Stimulated activated naive B cell treated with anti-CD40 and anti-IgM and Interleukin-4, amounts not matched to agents 10 μg/mL and 1 μg/mL and 100 μg/mL, for 72 hours (primary cell): ENCODE measurements at regions not wholly inside any gene's neighbourhood (a gene's known extent, or its start where the extent isn't known, plus 50 kb on each side); places are given as distances from the start of the nearest gene placed in this dataset.

Source experiments
- ATAC-seq, 2 donors: fragments of 150-1000 bp; cut with Tn5 transposase; replicated peaks; 2 replicates each; pipeline ENCODE4 v1.10.0; 2021; ENCODE audit warnings: moderate library complexity in 1 of 2
- DNase-seq: peaks from one replicate; pipeline ENCODE4 v3.0.0; 2021
- H3K27ac Mint-ChIP-seq: one replicate; pipeline ENCODE4 v1.8.0; 2022; ENCODE audit warnings: mild to moderate bottlenecking, mixed read lengths
- H3K27me3 Mint-ChIP-seq, 2 donors: one replicate each; pipeline ENCODE4 v1.8.0; 2022; ENCODE audit warnings: mixed read lengths in 2 of 2
- H3K36me3 Mint-ChIP-seq, 2 donors: one replicate each; pipeline ENCODE4 v1.8.0; 2022; ENCODE audit warnings: mixed read lengths in 2 of 2, mild to moderate bottlenecking in 1 of 2
- H3K4me1 Mint-ChIP-seq, 2 donors: one replicate each; pipeline ENCODE4 v1.8.0; 2022; ENCODE audit warnings: mixed read lengths in 2 of 2, mild to moderate bottlenecking in 1 of 2
- H3K4me3 Mint-ChIP-seq, 2 donors: one replicate each; pipeline ENCODE4 v1.8.0; 2022; ENCODE audit warnings: mild to moderate bottlenecking in 2 of 2, mixed read lengths in 2 of 2, moderate library complexity in 1 of 2
- H3K9me3 Mint-ChIP-seq, 2 donors: one replicate each; pipeline ENCODE4 v1.8.0; 2022; ENCODE audit warnings: mixed read lengths in 2 of 2, mild to moderate bottlenecking in 1 of 2

- Mint-ChIP-seq H3K27me3 (no peaks in the 10 kb centered on the region), H3K4me3 (no peak overlapping the region), H3K27ac (no peak overlapping the region), H3K9me3 (no peaks in the 10 kb centered on the region), H3K4me1 (peaks cover 0 to 6% of the 10 kb centered on the region in 2 donors), H3K36me3 (no peaks in the 10 kb centered on the region)
- DNase-seq (no peak), ATAC-seq (no peak)
Measured at GRCh38 chr4:115293093-115293462, 179.7 kb upstream of the NDST4 start.

DNA sequence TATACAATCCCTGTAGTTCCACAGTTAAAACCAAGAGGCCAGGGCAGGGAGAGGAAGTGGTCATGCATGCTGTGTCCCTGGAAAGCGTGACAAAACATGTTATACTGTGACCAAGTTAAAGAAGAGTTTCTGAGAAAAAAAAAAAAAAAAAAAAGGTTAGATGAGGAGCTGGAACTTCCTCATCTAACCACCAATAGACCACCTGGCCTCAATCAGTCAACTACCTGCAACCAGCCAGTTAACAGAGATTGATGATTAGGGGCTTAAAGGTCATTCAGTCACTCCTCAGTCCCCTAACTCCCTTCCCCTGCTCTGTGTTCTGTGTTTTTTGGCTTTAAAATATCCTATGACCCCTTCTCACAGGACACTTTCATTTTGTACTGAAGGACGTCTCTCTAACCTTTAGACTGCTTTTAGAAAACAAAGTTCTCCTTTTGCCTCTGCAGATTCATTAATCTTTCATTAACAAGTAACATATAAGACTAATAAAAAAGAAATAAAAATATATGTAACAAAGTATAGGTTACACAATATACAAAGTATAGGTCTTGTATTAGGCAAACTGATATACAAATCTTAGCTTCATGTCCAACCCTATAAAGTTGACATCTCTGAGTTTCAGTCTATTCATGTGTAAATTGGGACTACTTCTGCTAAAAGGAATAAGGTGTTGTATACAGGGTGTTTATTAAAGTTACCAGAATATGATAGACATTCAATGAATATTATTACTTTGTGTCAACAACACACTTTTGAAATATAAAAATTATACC, 179.1 kb upstream of the NDST4 start:
- Mint-ChIP-seq H3K27ac (no peak overlapping the region), H3K36me3 (no peaks in the 10 kb centered on the region), H3K9me3 (no peaks in the 10 kb centered on the region), H3K27me3 (no peaks in the 10 kb centered on the region), H3K4me3 (peak overlapping the region in 1 of 2 donors; percentile 19), H3K4me1 (peaks cover 0 to 6% of the 10 kb centered on the region in 2 donors)
- DNase-seq, result no peak
- ATAC-seq, result no peak

DNA sequence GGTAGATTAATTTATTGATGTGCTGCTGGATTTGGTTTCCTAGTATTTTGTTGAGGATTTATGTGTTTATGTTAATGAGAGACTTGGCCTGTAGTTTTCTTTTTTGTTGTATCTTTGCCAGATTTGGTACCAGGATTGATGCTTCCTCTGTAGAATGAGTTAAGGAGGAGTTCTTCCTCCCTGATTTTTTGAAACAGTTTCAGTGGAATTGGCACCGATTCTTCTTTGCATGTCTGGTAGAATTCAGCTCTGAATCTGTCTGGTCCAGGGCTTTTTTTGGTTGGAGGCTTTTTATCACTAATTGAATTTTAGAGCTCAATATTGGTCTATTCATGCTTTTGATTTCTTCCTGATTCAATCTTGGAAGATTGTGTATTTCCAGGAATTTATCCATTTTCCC, 174.0 kb upstream of the NDST4 start:
- Mint-ChIP-seq H3K4me3 (no peak overlapping the region), H3K27ac (no peak overlapping the region), H3K4me1 (peaks cover 0 to 5% of the 10 kb centered on the region in 2 donors), H3K36me3 (no peaks in the 10 kb centered on the region), H3K9me3 (no peaks in the 10 kb centered on the region), H3K27me3 (no peaks in the 10 kb centered on the region)
- ATAC-seq, result no peak
- no peak for DNase-seq

- no peak overlapping the region for H3K27ac Mint-ChIP-seq
- no peak for DNase-seq
- no peak for ATAC-seq
- H3K27me3 Mint-ChIP-seq, result no peaks in the 10 kb centered on the region
- no peaks in the 10 kb centered on the region for H3K36me3 Mint-ChIP-seq
- H3K4me3 Mint-ChIP-seq, result no peak overlapping the region
- no peaks in the 10 kb centered on the region for H3K4me1 Mint-ChIP-seq
- no peaks in the 10 kb centered on the region for H3K9me3 Mint-ChIP-seq
Measured at GRCh38 chr4:115279330-115279729, 165.9 kb upstream of the NDST4 start.

DNA sequence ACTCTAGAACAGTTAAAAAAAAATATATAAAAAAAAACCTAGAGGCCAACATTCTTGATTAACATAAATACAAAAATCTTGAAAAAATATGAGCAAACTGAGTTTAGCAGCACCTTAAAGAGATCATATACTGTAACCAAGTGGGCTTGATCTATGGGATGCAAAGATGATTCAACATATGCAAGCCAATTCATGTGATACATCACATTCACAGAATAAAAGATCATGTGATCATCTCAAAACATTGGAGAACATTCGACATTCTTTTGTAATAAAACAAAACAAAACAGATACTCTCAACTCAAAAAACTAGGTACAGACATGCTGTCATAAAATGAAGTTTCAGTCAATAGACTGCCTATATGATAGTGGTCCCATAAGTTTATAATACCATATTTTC, 165.4 kb upstream of the NDST4 start:
- no peak for ATAC-seq
- no peak overlapping the region for H3K27ac Mint-ChIP-seq
- no peak for DNase-seq
- no peak overlapping the region for H3K4me3 Mint-ChIP-seq
- no peaks in the 10 kb centered on the region for H3K4me1 Mint-ChIP-seq
- no peaks in the 10 kb centered on the region for H3K36me3 Mint-ChIP-seq
- H3K27me3 Mint-ChIP-seq, result no peaks in the 10 kb centered on the region
- no peaks in the 10 kb centered on the region for H3K9me3 Mint-ChIP-seq

DNA sequence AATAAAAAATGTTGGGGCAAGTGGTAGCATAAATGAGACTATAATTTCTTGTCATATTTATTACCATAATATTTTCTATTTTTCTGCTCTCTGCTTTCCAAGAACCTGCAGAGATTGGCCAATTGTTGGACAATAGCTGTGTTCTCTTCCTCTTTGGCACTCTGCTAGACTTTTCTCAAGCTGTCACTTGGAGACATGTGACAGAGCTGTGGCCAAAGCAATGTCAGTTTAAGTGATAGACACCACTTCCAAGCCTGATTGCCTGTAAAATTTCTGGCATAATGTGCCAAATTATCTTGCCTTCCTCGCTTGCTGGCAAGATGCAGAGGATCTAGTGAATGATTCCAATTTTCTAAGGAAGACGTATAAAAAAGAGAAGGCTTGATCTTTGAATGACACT, 162.2 kb upstream of the NDST4 start:
- no peak overlapping the region for H3K4me3 Mint-ChIP-seq
- no peak for DNase-seq

GRCh38 chr4:115274545-115274944, 161.1 kb upstream of the NDST4 start:
- peak; percentile 46 to 60 for ATAC-seq
- Mint-ChIP-seq H3K4me1 (no peaks in the 10 kb centered on the region), H3K9me3 (peaks cover 0 to 1% of the 10 kb centered on the region in 2 donors), H3K36me3 (no peaks in the 10 kb centered on the region), H3K4me3 (no peak overlapping the region), H3K27me3 (no peaks in the 10 kb centered on the region), H3K27ac (no peak overlapping the region)
- DNase-seq, result no peak

More for the DNA sequence above, 162.2 kb upstream of the NDST4 start:
- no peak overlapping the region for H3K27ac Mint-ChIP-seq
- peaks cover 0 to 1% of the 10 kb centered on the region in 2 donors for H3K9me3 Mint-ChIP-seq
- ATAC-seq, result no peak
- H3K36me3 Mint-ChIP-seq, result no peaks in the 10 kb centered on the region
- no peaks in the 10 kb centered on the region for H3K27me3 Mint-ChIP-seq
- H3K4me1 Mint-ChIP-seq, result no peaks in the 10 kb centered on the region

GRCh38 chr4:115272594-115272993, 159.2 kb upstream of the NDST4 start:
- Mint-ChIP-seq H3K4me1 (no peaks in the 10 kb centered on the region), H3K9me3 (peaks cover 0 to 1% of the 10 kb centered on the region in 2 donors), H3K36me3 (no peaks in the 10 kb centered on the region), H3K4me3 (no peak overlapping the region), H3K27ac (no peak overlapping the region), H3K27me3 (no peaks in the 10 kb centered on the region)
- ATAC-seq, result no peak
- DNase-seq, result no peak

- Mint-ChIP-seq H3K4me3 (no peak overlapping the region), H3K27me3 (no peaks in the 10 kb centered on the region), H3K9me3 (peaks cover 0 to 1% of the 10 kb centered on the region in 2 donors), H3K27ac (no peak overlapping the region), H3K4me1 (no peaks in the 10 kb centered on the region), H3K36me3 (no peaks in the 10 kb centered on the region)
- DNase-seq (no peak), ATAC-seq (no peak)
Measured at GRCh38 chr4:115272185-115272584, 158.8 kb upstream of the NDST4 start.

DNA sequence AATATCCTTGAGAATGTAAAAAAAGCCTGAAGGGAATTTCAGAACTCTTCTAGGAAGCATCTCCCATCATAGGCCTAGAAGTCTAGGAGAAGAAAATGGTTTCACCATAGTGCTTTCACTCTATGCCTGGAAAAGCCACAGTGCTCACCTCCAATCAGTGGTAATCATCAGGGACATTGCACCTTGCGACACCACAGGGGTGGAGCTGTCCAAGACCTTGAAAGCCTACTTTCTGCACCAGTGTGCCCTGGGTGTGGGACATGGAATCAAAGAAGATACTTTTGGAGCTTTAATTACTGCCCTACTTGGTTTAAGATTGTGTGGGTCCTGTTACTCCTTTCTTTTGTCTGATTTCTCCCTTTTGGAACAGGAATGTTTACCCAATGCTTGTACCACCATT, 146.8 kb upstream of the NDST4 start:
- Mint-ChIP-seq H3K36me3 (no peaks in the 10 kb centered on the region), H3K27ac (no peak overlapping the region), H3K9me3 (no peaks in the 10 kb centered on the region), H3K4me1 (no peaks in the 10 kb centered on the region), H3K4me3 (no peak overlapping the region), H3K27me3 (no peaks in the 10 kb centered on the region)
- ATAC-seq (no peak), DNase-seq (no peak)

DNA sequence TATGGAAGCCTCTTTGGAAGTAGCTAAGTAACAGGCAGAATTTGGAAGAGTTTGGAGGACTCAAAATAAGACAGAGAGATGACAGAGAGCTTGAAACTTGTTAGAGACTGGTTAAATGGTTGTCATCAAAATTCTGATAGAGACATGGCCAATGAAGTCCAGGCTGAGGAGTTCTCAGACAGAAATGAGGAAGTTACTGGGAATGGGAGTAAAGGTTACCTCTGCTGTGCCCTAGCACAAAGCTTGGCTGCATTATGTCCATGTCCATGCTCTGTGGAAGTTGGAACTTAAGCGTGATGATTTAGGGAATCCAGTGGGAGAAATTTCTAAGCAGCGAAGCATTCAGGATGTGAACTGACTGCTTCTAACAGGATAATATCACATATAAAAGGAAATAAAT, 146.2 kb upstream of the NDST4 start:
- Mint-ChIP-seq H3K27ac (no peak overlapping the region), H3K4me3 (no peak overlapping the region), H3K36me3 (no peaks in the 10 kb centered on the region), H3K4me1 (no peaks in the 10 kb centered on the region), H3K27me3 (no peaks in the 10 kb centered on the region), H3K9me3 (no peaks in the 10 kb centered on the region)
- ATAC-seq (no peak), DNase-seq (no peak)

- ATAC-seq (no peak), DNase-seq (no peak)
- H3K4me3 Mint-ChIP-seq, result no peak overlapping the region
- no peaks in the 10 kb centered on the region for H3K9me3 Mint-ChIP-seq
- H3K27me3 Mint-ChIP-seq, result no peaks in the 10 kb centered on the region
- H3K27ac Mint-ChIP-seq, result no peak overlapping the region
- no peaks in the 10 kb centered on the region for H3K4me1 Mint-ChIP-seq
- H3K36me3 Mint-ChIP-seq, result no peaks in the 10 kb centered on the region
Measured at GRCh38 chr4:115249808-115250207, 136.4 kb upstream of the NDST4 start.

DNA sequence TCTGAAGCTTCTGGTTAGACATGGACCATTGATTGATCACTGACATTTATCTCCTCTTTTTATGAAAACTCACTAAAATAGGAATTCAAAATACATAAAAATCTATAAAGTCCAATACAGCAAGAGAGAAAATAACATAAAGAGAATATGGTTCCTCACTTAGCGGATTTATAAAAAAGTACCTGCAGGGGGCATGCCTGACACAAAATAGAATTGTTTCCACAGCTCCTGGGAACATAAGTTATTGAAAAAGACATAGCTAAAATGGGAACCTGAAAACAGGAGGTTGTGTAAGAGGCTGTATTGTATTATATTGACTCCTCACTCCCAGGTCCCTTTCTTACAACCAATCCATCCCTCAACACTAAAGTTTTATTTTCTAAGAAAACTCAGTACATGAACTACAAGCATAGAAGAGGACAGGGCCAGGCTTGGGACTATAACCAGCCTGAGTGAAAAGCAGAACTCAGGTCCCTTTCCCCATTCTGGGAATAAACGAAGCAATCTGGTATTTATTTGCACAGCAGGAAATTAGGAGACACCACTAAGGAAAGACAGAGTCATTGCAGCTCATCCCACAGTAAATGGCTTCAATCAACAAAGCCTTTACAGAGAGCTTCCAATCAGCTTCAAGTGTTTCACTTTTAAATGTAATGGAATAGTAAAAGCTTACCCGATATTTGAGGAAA, 121.1 kb upstream of the NDST4 start:
- peaks cover 0 to 8% of the 10 kb centered on the region in 2 donors for H3K4me1 Mint-ChIP-seq
- no peaks in the 10 kb centered on the region for H3K27me3 Mint-ChIP-seq
- ATAC-seq (peak in 1 of 2 donors; percentile 34), DNase-seq (no peak)
- no peak overlapping the region for H3K27ac Mint-ChIP-seq
- H3K4me3 Mint-ChIP-seq, result no peak overlapping the region
- H3K9me3 Mint-ChIP-seq, result no peaks in the 10 kb centered on the region
- H3K36me3 Mint-ChIP-seq, result no peaks in the 10 kb centered on the region

DNA sequence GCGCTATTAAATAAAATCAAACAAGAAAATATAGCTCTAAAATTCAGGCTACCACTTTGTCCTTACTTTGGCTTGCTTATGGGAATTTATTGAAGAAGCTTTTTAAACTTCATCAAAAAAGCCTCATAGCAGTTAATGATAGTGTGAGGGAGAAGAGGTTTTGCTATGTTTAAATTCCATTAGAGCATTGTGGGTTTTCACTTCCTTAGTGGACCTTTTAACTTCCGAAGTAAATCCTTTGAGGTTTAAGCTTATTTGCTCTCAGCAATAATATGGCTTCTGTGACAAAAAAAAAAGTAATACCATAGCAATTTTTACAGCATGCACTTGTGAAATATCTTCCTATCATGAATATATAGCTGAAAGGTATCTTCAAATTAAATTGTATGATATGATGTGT, 120.2 kb upstream of the NDST4 start:
- ATAC-seq, result no peak
- DNase-seq, result no peak
- no peaks in the 10 kb centered on the region for H3K36me3 Mint-ChIP-seq
- H3K4me1 Mint-ChIP-seq, result peaks cover 0 to 8% of the 10 kb centered on the region in 2 donors
- no peak overlapping the region for H3K27ac Mint-ChIP-seq
- no peak overlapping the region for H3K4me3 Mint-ChIP-seq
- H3K27me3 Mint-ChIP-seq, result no peaks in the 10 kb centered on the region
- H3K9me3 Mint-ChIP-seq, result no peaks in the 10 kb centered on the region

GRCh38 chr4:115229873-115230272, 116.5 kb upstream of the NDST4 start:
- Mint-ChIP-seq H3K4me3 (no peak overlapping the region), H3K9me3 (no peaks in the 10 kb centered on the region), H3K4me1 (peaks cover 0 to 6% of the 10 kb centered on the region in 2 donors), H3K27ac (no peak overlapping the region), H3K27me3 (no peaks in the 10 kb centered on the region), H3K36me3 (no peaks in the 10 kb centered on the region)
- ATAC-seq, result no peak
- DNase-seq, result no peak
